Esophagus (tissue), 2 donors: ENCODE measurements at regions not wholly inside any gene's neighbourhood (a gene's known extent, or its start where the extent isn't known, plus 50 kb on each side); places are given as distances from the start of the nearest gene placed in this dataset.
"Not testable (repeated sequence)": the region's sequence is repeated elsewhere in the genome, so short reads cannot be mapped to it uniquely, and the experiment has no call there.

Source experiments
- H3K27ac ChIP-seq, 2 donors: one replicate each; pipeline ENCODE4 v1.5.1; 2013; ENCODE audit warnings: low read depth in 2 of 2, mild to moderate bottlenecking in 2 of 2, inconsistent platforms in 1 of 2, low read length in 1 of 2, moderate library complexity in 1 of 2
- H3K27me3 ChIP-seq, 2 donors: one replicate each; pipeline ENCODE4 v1.6.1; 2013; ENCODE audit warnings: low read length in 2 of 2, control low read depth in 1 of 2, mild to moderate bottlenecking in 1 of 2; ENCODE audit not compliant: insufficient read depth in 2 of 2, control insufficient read depth in 1 of 2
- H3K36me3 ChIP-seq, 2 donors: one replicate each; pipeline ENCODE4 v1.6.1; 2013; ENCODE audit warnings: low read length in 1 of 2; ENCODE audit not compliant: control insufficient read depth in 2 of 2, insufficient read depth in 2 of 2
- H3K4me1 ChIP-seq, 2 donors: one replicate each; pipeline ENCODE4 v1.6.1; 2013; ENCODE audit warnings: low read length in 1 of 2; ENCODE audit not compliant: control insufficient read depth in 2 of 2, insufficient read depth in 2 of 2
- H3K4me3 ChIP-seq, 2 donors: one replicate each; pipeline ENCODE4 v1.5.1; 2013; ENCODE audit warnings: low read length in 2 of 2, mild to moderate bottlenecking in 2 of 2, low read depth in 1 of 2, moderate library complexity in 1 of 2
- H3K9me3 ChIP-seq, 2 donors: one replicate each; pipeline ENCODE4 v1.6.1; 2013; ENCODE audit warnings: mild to moderate bottlenecking in 2 of 2, low read depth in 1 of 2, low read length in 1 of 2, moderate library complexity in 1 of 2; ENCODE audit not compliant: control insufficient read depth in 2 of 2, insufficient read depth in 1 of 2
- WGBS, 2 donors: extraction: QIAGEN DNeasy Blood & Tissue Kit; methylation state at CpG; one replicate each; pipeline ENCODE4 v1.1.7; 2013; 5-methylcytosine and 5-hydroxymethylcytosine counted together
- donor health status: healthy with polysubstance abuse.
- donor health status: Bipolar disorder and iron deficiency.

GRCh38 chr7:149598721-149599308, 101.2 kb upstream of the ZNF746 start:
- H3K4me1 ChIP-seq: no peaks in the 10 kb centered on the region
- H3K4me3 ChIP-seq: no peak overlapping the region
- H3K27ac ChIP-seq: no peak overlapping the region
- H3K9me3 ChIP-seq: no peaks in the 10 kb centered on the region
- WGBS, 2 donors: 93 to 97% methylated on average over 1 of the region's 1 CpG
- peaks cover 8 to 21% of the 10 kb centered on the region in 2 donors for H3K36me3 ChIP-seq
- no peaks in the 10 kb centered on the region for H3K27me3 ChIP-seq

GRCh38 chr7:149597789-149598188, 100.2 kb upstream of the ZNF746 start:
- not testable (repeated sequence) for H3K4me3 ChIP-seq, H3K9me3 ChIP-seq, H3K27me3 ChIP-seq, H3K27ac ChIP-seq, H3K4me1 ChIP-seq
- peaks cover 11 to 23% of the 10 kb centered on the region in 2 donors for H3K36me3 ChIP-seq
- 95 to 98% methylated on average over 2 of the region's 2 CpGs for WGBS, 2 donors

DNA sequence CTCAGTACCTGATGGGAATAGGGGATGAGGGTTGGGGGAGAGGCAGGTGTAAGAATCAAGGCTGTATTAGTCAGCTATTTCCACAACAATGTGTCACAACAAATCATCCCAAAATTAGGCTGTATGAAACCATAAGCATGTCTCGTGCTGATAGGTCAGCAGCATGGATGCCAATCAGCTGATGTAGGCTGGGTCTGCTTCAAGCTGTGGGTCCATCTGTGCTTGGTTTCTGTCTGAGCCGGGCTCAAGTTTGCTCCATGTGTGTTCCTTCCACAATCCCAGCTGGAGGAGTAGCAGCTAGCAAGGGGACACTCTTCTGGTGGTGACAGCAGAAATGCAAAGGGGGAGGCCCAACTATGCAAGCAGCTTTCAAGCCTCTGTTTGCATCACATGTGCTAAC, 97.9 kb upstream of the ZNF746 start:
- H3K36me3 ChIP-seq: peaks cover 8 to 18% of the 10 kb centered on the region in 2 donors
- H3K27me3 ChIP-seq: no peaks in the 10 kb centered on the region
- WGBS, 2 donors: 89 to 92% methylated on average over 2 of the region's 2 CpGs

GRCh38 chr7:149595078-149595477, 97.5 kb upstream of the ZNF746 start:
- peaks cover 8 to 18% of the 10 kb centered on the region in 2 donors for H3K36me3 ChIP-seq
- H3K27ac ChIP-seq: no peak overlapping the region
- no peak overlapping the region for H3K4me3 ChIP-seq
- no peaks in the 10 kb centered on the region for H3K4me1 ChIP-seq
- no peaks in the 10 kb centered on the region for H3K27me3 ChIP-seq
- WGBS, 2 donors: 94 to 97% methylated on average over 4 of the region's 4 CpGs
- H3K9me3 ChIP-seq: no peaks in the 10 kb centered on the region

More for the DNA sequence above, 97.9 kb upstream of the ZNF746 start:
- Histone ChIP-seq H3K27ac (no peak overlapping the region), H3K4me3 (no peak overlapping the region), H3K9me3 (no peaks in the 10 kb centered on the region), H3K4me1 (no peaks in the 10 kb centered on the region)

GRCh38 chr7:149588930-149589329, 91.3 kb upstream of the ZNF746 start:
- Histone ChIP-seq H3K27ac (no peak overlapping the region), H3K27me3 (no peaks in the 10 kb centered on the region), H3K36me3 (peaks cover 14 to 17% of the 10 kb centered on the region in 2 donors), H3K9me3 (no peaks in the 10 kb centered on the region), H3K4me1 (no peaks in the 10 kb centered on the region), H3K4me3 (no peak overlapping the region)
- 97 to 100% methylated on average over 1 of the region's 1 CpG for WGBS, 2 donors

GRCh38 chr7:149586646-149587645, 89.3 kb upstream of the ZNF746 start:
- no peaks in the 10 kb centered on the region for H3K27me3 ChIP-seq
- H3K4me3 ChIP-seq: no peak overlapping the region
- H3K9me3 ChIP-seq: no peaks in the 10 kb centered on the region
- no peaks in the 10 kb centered on the region for H3K4me1 ChIP-seq
- H3K27ac ChIP-seq: no peak overlapping the region
- H3K36me3 ChIP-seq: peaks cover 15 to 20% of the 10 kb centered on the region in 2 donors
- 86 to 88% methylated on average over 10 of the region's 10 CpGs for WGBS, 2 donors

- Histone ChIP-seq H3K27me3 (no peaks in the 10 kb centered on the region), H3K4me3 (no peak overlapping the region), H3K36me3 (peaks cover 14 to 23% of the 10 kb centered on the region in 2 donors), H3K27ac (no peak overlapping the region), H3K4me1 (no peaks in the 10 kb centered on the region), H3K9me3 (peaks cover 2 to 4% of the 10 kb centered on the region in 2 donors)
- 96 to 100% methylated on average over 4 of the region's 4 CpGs for whole genome bisulfite sequencing, 2 donors
These were observed 86.9 kb upstream of the ZNF746 start for GRCh38 chr7:149584530-149584929.

DNA sequence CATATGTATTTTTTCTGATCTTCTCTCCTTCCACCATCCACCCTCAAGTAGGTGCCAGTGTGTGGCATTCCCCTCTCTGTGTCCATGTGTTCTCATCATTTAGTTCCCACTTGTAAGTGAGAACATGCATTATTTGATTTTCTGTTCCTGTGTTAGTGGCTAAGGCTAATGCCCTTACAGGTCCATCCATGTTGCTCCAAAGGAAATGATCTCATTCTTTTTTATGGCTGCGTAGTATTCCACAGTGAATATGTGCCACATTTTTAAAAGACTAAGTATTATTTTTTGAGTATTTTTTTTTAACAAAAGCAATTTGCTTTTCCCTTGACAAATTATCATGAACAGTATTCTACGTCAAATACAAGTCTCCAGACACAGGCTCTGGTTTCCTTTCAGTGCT, 86.4 kb upstream of the ZNF746 start:
- H3K36me3 ChIP-seq: peaks cover 14 to 19% of the 10 kb centered on the region in 2 donors
- H3K4me1 ChIP-seq: no peaks in the 10 kb centered on the region
- 95 to 96% methylated on average over 2 of the region's 2 CpGs for WGBS, 2 donors
- no peak overlapping the region for H3K4me3 ChIP-seq
- no peak overlapping the region for H3K27ac ChIP-seq
- H3K9me3 ChIP-seq: peaks cover 7 to 8% of the 10 kb centered on the region in 2 donors
- H3K27me3 ChIP-seq: no peaks in the 10 kb centered on the region

GRCh38 chr7:149580328-149580727, 82.7 kb upstream of the ZNF746 start:
- Histone ChIP-seq H3K27ac (no peak overlapping the region), H3K4me3 (no peak overlapping the region), H3K4me1 (no peaks in the 10 kb centered on the region), H3K9me3 (peaks cover 8 to 9% of the 10 kb centered on the region in 2 donors), H3K27me3 (no peaks in the 10 kb centered on the region), H3K36me3 (peaks cover 13 to 16% of the 10 kb centered on the region in 2 donors)
- WGBS, 2 donors: 98 to 99% methylated on average over 6 of the region's 6 CpGs
